HL-60 (cell line): ENCODE measurements at regions not wholly inside any gene's neighbourhood (a gene's known extent, or its start where the extent isn't known, plus 50 kb on each side); places are given as distances from the start of the nearest gene placed in this dataset.

Experiments
- DNase-seq, 2 experiments: peaks; one replicate each; pipeline ENCODE4 v3.0.0-alpha.2; 2010 to 2020; ENCODE audit warnings: low read depth in 1 of 2, low spot score in 1 of 2
- H3K27ac ChIP-seq: fragments of 250-450 bp; sonication (Bioruptor Pico); replicated peaks from 2 replicates; pipeline ENCODE4 v1.5.1; 2020; ENCODE audit warnings: mild to moderate bottlenecking, moderate library complexity
- H3K27me3 ChIP-seq: fragments of 250-450 bp; sonication (Bioruptor Pico); 2 replicates; pipeline ENCODE4 v1.5.1; 2021; ENCODE audit warnings: mild to moderate bottlenecking, moderate library complexity; ENCODE audit not compliant: insufficient read depth, poor library complexity, severe bottlenecking
- H3K4me3 ChIP-seq: replicated peaks from 2 replicates; pipeline ENCODE4 v1.5.1; 2011; ENCODE audit warnings: mild to moderate bottlenecking, control low read depth, low read length; ENCODE audit not compliant: insufficient read depth
- GABPA ChIP-seq: IDR thresholded peaks from 2 replicates; pipeline ENCODE4 v1.6.1; 2012; ENCODE audit warnings: low read depth
- POLR2AphosphoS5 ChIP-seq: IDR thresholded peaks from 2 replicates; pipeline ENCODE4 v1.6.1; 2012; ENCODE audit warnings: low read depth
- SPI1 ChIP-seq: IDR thresholded peaks from 2 replicates; pipeline ENCODE4 v1.6.1; 2012; ENCODE audit warnings: low read depth, mild to moderate bottlenecking, borderline replicate concordance
- TF ChIP-seq, protein P1 (sequence below): IDR thresholded peaks from 2 replicates; pipeline ENCODE4 v1.6.1; 2012; ENCODE audit warnings: low read depth; ENCODE audit not compliant: insufficient replicate concordance
- TF ChIP-seq, protein P2 (sequence below): IDR thresholded peaks from one replicate; pipeline ENCODE4 v1.5.1; 2011; ENCODE audit warnings: low read length, control low read depth, inconsistent platforms; ENCODE audit not compliant: insufficient read depth

DNA sequence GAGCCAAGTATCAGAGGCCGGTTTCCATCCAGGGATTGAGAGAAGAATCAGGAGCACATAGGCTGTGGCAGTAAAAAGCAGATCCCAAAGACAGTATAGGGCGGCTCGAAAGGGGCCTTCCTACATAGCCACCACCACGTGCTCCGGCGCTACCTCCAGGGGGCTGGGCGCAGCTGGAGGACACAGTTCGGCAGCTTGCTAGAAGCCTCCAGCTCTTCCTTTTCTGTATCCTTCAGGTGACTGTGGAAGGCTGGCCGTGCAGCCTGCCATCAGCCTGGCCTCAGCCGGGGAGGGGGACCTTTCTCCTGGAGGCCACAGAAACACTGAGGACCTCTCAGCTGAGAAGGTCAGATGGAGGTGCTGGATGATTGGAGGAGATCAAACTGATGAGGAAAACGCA, 183.6 kb upstream of the GLI2 start:
- H3K27me3 ChIP-seq, result no peaks in the 10 kb centered on the region
- no peak overlapping the region for H3K4me3 ChIP-seq
- H3K27ac ChIP-seq, result no peak overlapping the region
- TF ChIP-seq POLR2AphosphoS5 (no peak), GABPA (no peak)
- TF ChIP-seq, protein P1, sequence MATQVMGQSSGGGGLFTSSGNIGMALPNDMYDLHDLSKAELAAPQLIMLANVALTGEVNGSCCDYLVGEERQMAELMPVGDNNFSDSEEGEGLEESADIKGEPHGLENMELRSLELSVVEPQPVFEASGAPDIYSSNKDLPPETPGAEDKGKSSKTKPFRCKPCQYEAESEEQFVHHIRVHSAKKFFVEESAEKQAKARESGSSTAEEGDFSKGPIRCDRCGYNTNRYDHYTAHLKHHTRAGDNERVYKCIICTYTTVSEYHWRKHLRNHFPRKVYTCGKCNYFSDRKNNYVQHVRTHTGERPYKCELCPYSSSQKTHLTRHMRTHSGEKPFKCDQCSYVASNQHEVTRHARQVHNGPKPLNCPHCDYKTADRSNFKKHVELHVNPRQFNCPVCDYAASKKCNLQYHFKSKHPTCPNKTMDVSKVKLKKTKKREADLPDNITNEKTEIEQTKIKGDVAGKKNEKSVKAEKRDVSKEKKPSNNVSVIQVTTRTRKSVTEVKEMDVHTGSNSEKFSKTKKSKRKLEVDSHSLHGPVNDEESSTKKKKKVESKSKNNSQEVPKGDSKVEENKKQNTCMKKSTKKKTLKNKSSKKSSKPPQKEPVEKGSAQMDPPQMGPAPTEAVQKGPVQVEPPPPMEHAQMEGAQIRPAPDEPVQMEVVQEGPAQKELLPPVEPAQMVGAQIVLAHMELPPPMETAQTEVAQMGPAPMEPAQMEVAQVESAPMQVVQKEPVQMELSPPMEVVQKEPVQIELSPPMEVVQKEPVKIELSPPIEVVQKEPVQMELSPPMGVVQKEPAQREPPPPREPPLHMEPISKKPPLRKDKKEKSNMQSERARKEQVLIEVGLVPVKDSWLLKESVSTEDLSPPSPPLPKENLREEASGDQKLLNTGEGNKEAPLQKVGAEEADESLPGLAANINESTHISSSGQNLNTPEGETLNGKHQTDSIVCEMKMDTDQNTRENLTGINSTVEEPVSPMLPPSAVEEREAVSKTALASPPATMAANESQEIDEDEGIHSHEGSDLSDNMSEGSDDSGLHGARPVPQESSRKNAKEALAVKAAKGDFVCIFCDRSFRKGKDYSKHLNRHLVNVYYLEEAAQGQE, result no peak
- DNase-seq, result no peak

DNA sequence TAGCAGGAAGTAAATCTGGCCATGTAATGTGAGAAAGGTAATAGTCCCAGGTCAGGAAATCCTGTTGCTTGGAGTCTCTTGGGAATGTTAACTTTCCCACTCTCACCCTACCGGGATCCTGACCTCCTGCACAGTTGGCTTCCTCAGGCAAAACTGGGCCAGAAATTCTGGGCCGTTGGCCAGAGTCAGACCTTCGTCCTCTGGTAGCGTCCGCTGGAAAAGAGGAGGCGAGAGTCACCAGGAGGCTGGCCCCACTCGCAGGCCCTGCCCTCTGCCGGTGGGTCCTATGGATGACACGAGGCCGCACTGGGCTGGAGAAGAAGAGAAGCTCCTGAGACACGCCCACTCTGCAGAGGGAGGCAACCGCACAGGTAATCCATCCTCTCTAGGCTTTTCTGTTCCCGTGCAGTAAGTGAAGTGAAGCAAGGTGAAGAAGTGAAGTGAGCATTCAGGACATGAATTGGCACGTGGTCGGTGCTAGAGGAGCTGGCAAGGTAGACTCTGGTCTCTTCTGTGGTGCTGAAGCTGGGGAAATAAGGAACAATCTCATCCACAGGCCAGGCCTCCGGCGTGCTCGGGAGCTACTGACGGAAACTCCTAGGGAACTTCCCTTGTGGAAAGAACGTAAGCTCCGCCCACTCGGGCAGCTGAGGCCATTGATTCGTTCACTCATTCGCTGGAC, 182.7 kb upstream of the GLI2 start:
- no peak for TF ChIP-seq GABPA
- TF ChIP-seq, protein P2, sequence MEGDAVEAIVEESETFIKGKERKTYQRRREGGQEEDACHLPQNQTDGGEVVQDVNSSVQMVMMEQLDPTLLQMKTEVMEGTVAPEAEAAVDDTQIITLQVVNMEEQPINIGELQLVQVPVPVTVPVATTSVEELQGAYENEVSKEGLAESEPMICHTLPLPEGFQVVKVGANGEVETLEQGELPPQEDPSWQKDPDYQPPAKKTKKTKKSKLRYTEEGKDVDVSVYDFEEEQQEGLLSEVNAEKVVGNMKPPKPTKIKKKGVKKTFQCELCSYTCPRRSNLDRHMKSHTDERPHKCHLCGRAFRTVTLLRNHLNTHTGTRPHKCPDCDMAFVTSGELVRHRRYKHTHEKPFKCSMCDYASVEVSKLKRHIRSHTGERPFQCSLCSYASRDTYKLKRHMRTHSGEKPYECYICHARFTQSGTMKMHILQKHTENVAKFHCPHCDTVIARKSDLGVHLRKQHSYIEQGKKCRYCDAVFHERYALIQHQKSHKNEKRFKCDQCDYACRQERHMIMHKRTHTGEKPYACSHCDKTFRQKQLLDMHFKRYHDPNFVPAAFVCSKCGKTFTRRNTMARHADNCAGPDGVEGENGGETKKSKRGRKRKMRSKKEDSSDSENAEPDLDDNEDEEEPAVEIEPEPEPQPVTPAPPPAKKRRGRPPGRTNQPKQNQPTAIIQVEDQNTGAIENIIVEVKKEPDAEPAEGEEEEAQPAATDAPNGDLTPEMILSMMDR, result peak; percentile 13
- DNase-seq, result peak; percentile 11 to 39
- no peaks in the 10 kb centered on the region for H3K27me3 ChIP-seq
- no peak overlapping the region for H3K27ac ChIP-seq
- no peak overlapping the region for H3K4me3 ChIP-seq

DNA sequence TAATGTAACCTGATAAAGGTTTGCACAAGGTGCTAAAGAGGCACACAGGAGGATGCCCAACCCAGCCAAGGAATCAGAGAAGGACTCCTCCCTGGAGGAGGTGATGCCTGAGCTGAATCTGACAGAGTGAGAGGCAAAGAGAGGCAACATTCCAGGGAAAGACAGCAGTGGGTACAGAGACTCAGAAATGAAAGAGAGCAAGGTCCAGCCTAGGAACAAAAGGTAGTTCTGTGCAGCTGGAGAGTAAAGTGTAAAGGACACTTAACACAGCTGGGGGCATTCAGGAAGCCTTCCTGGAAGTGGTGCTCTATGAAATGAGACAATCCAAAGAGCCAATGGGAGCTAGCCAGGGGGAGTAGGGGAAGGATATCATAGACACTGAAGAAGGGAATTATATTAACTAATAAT, 181.0 kb upstream of the GLI2 start:
- no peaks in the 10 kb centered on the region for H3K27me3 ChIP-seq
- no peak overlapping the region for H3K4me3 ChIP-seq
- TF ChIP-seq SPI1 (no peak), GABPA (no peak), POLR2AphosphoS5 (no peak)
- TF ChIP-seq, protein P2, result no peak
- TF ChIP-seq, protein P1, result no peak
- DNase-seq, result no peak
- no peak overlapping the region for H3K27ac ChIP-seq

DNA sequence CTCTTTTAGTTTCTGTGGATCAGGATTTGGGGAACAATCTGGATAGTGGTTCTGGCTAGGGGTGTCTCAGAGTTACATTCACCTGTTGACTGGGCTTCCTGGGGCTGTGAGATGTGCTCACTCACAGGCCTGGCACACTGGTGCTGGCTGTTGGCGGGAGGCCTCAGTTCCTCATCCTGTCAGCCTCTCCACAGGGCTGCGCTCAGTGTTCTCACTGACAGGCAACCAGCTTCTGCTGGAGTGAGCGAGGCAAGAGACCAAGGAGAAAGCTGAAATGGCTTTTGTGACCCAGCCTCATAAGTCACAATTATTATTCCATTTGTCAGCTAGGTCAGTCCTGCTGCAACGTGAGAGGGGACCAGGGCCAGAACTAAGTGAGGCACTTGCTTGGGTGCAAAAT, 180.6 kb upstream of the GLI2 start:
- no peak for DNase-seq
- Histone ChIP-seq H3K27ac (no peak overlapping the region), H3K27me3 (no peaks in the 10 kb centered on the region), H3K4me3 (no peak overlapping the region)
- TF ChIP-seq, protein P2, result no peak
- no peak for TF ChIP-seq POLR2AphosphoS5
- TF ChIP-seq SPI1, result no peak
- no peak for TF ChIP-seq GABPA
- TF ChIP-seq, protein P1, result no peak
